ENCODE measurements at regions not wholly inside any gene's neighbourhood (a gene's known extent, or its start where the extent isn't known, plus 50 kb on each side); places are given as distances from the start of the nearest gene placed in this dataset.

DNA sequence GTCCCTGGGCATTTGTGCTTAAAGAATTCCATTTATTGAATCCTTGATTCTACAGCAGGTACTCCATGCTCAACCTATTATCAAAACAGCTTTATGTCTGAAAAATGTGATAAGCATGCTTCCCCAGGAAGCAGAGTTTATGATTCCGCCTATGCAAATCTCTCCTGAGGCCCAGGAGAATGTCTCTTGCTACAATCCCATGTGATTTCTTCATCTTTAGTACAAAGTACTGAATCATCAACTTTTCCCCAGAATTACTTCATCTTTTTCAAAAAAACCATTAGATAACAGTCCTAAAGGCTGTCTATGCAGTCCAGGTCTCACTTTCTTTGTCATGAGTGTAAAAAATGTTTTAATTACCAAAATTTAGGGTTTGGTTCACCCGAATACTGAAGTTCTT lies 130.2 kb upstream of the ADAMTSL1 start:
- ATAC-seq (replicated peaks) (no peak), DNase-seq (no peak)
- Mint-ChIP-seq H3K4me3 (no peak overlapping the region), H3K36me3 (no peaks in the 10 kb centered on the region), H3K27me3 (no peaks in the 10 kb centered on the region), H3K4me1 (no peaks in the 10 kb centered on the region), H3K9me3 (peaks cover 15 to 18% of the 10 kb centered on the region in 2 donors), H3K27ac (no peak overlapping the region)

GRCh38 chr9:18346745-18347144 lies 127.2 kb upstream of the ADAMTSL1 start:
- no peak for DNase-seq
- no peak overlapping the region for H3K4me3 Mint-ChIP-seq
- no peaks in the 10 kb centered on the region for H3K36me3 Mint-ChIP-seq

DNA sequence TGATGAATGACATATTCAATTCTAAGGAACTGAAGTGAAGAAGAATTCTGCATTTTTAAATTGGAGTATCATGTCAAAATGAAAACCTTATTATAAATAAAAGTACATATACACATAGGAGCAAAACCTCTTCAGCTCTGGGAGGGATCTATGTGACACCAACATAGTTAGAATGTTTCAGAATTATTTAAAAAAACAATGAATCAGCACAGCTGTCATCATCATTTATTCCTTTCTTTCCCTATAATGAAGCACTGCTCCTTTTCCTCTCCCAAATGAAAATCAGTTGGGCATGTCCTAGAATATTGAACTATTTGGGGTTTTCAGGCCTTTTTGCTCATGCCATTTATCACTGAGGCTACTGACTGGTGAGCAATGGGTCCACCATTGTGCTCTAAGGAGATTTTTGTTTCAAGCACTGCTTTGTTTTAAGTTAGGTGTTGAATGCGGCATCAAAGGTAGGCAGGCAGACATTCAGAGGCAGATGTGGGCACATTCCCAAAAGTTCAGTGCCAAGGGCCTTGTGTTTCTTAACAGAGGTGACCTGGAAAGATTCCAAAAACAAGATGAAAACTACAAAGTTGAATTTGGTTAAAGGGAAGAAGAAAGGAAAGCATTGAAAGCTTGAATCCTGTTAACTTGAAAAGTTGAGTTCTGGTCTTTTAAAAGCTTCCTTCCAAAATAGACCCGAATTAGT lies 126.4 kb upstream of the ADAMTSL1 start:
- no peak overlapping the region for H3K27ac Mint-ChIP-seq
- no peaks in the 10 kb centered on the region for H3K27me3 Mint-ChIP-seq
- H3K4me3 Mint-ChIP-seq, result no peak overlapping the region
- no peaks in the 10 kb centered on the region for H3K9me3 Mint-ChIP-seq
- H3K4me1 Mint-ChIP-seq, result no peaks in the 10 kb centered on the region
- ATAC-seq (replicated peaks) (no peak), DNase-seq (no peak)
- H3K36me3 Mint-ChIP-seq, result no peaks in the 10 kb centered on the region

More at GRCh38 chr9:18346745-18347144, 127.2 kb upstream of the ADAMTSL1 start:
- no peaks in the 10 kb centered on the region for H3K4me1 Mint-ChIP-seq
- H3K27ac Mint-ChIP-seq, result no peak overlapping the region
- no peaks in the 10 kb centered on the region for H3K27me3 Mint-ChIP-seq
- H3K9me3 Mint-ChIP-seq, result no peaks in the 10 kb centered on the region
- ATAC-seq (replicated peaks), result no peak

GRCh38 chr9:18348083-18348475 lies 125.9 kb upstream of the ADAMTSL1 start:
- Mint-ChIP-seq H3K9me3 (no peaks in the 10 kb centered on the region), H3K27ac (no peak overlapping the region), H3K27me3 (no peaks in the 10 kb centered on the region), H3K4me3 (no peak overlapping the region), H3K4me1 (no peaks in the 10 kb centered on the region), H3K36me3 (no peaks in the 10 kb centered on the region)
- DNase-seq (no peak), ATAC-seq (replicated peaks) (no peak)

DNA sequence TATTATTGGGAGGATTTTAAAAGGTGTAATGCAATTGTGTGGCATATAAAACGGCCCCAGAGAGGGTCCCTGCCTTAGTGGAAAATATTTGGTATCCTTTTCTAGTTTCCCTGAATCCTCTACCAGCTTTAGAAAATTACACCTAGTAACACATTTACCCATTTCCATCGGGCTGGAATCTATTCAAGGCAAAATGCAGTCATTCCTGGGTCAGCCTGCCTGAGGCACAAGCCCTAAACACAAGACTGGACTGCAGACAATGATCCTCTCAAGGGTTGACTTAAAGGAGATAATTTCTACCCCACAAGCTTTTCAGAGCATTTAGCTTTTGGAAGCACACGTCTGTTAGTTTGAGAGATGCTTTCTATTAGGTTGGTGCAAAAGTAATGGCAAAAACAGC lies 124.4 kb upstream of the ADAMTSL1 start:
- Mint-ChIP-seq H3K27me3 (no peaks in the 10 kb centered on the region), H3K27ac (no peak overlapping the region), H3K9me3 (no peaks in the 10 kb centered on the region), H3K4me3 (no peak overlapping the region), H3K36me3 (no peaks in the 10 kb centered on the region), H3K4me1 (no peaks in the 10 kb centered on the region)
- DNase-seq (no peak), ATAC-seq (replicated peaks) (no peak)

GRCh38 chr9:18350036-18350435 lies 123.9 kb upstream of the ADAMTSL1 start:
- no peak for DNase-seq
- ATAC-seq (replicated peaks), result no peak
- Mint-ChIP-seq H3K27ac (no peak overlapping the region), H3K36me3 (no peaks in the 10 kb centered on the region), H3K4me3 (no peak overlapping the region), H3K9me3 (no peaks in the 10 kb centered on the region), H3K4me1 (no peaks in the 10 kb centered on the region), H3K27me3 (no peaks in the 10 kb centered on the region)

- Mint-ChIP-seq H3K27ac (no peak overlapping the region), H3K9me3 (no peaks in the 10 kb centered on the region), H3K36me3 (no peaks in the 10 kb centered on the region), H3K27me3 (no peaks in the 10 kb centered on the region), H3K4me3 (no peak overlapping the region), H3K4me1 (no peaks in the 10 kb centered on the region)
- ATAC-seq (replicated peaks), result no peak
- DNase-seq, result no peak
Measured at GRCh38 chr9:18350995-18351595, 122.9 kb upstream of the ADAMTSL1 start.

GRCh38 chr9:18352711-18353110 lies 121.2 kb upstream of the ADAMTSL1 start:
- no peaks in the 10 kb centered on the region for H3K4me1 Mint-ChIP-seq
- ATAC-seq (replicated peaks) (no peak), DNase-seq (no peak)
- no peaks in the 10 kb centered on the region for H3K27me3 Mint-ChIP-seq
- H3K4me3 Mint-ChIP-seq, result no peak overlapping the region
- H3K36me3 Mint-ChIP-seq, result no peaks in the 10 kb centered on the region
- no peak overlapping the region for H3K27ac Mint-ChIP-seq
- H3K9me3 Mint-ChIP-seq, result no peaks in the 10 kb centered on the region

DNA sequence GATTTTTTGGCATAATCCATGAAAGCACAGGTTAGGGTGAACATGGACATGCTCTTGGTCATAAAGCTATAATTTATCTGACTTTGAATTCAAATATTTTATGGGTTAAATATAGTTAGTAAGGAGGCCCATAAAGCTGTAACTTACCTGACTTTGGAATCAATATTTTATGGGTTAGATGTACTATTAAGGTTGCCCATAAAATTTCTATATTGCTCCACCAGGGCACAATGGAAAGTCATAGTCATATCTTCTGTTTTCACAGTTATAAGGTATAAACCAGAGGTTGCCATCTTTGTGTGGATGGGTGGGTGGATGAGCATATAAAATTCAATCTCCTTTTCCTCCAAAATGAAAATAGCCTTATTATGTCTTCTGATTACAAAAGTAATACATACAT lies 120.5 kb upstream of the ADAMTSL1 start:
- no peak for DNase-seq
- Mint-ChIP-seq H3K36me3 (no peaks in the 10 kb centered on the region), H3K4me3 (no peak overlapping the region), H3K27ac (no peak overlapping the region), H3K4me1 (no peaks in the 10 kb centered on the region), H3K9me3 (no peaks in the 10 kb centered on the region), H3K27me3 (no peaks in the 10 kb centered on the region)
- ATAC-seq (replicated peaks), result no peak

- Mint-ChIP-seq H3K27me3 (no peaks in the 10 kb centered on the region), H3K9me3 (no peaks in the 10 kb centered on the region), H3K4me1 (peaks cover 0 to 2% of the 10 kb centered on the region in 2 donors), H3K36me3 (no peaks in the 10 kb centered on the region), H3K27ac (no peak overlapping the region), H3K4me3 (no peak overlapping the region)
- no peak for DNase-seq
- ATAC-seq (replicated peaks), result no peak
Measured at GRCh38 chr9:18357321-18357720, 116.6 kb upstream of the ADAMTSL1 start.

GRCh38 chr9:18358325-18358724 lies 115.6 kb upstream of the ADAMTSL1 start:
- no peak overlapping the region for H3K27ac Mint-ChIP-seq
- H3K27me3 Mint-ChIP-seq, result no peaks in the 10 kb centered on the region
- no peaks in the 10 kb centered on the region for H3K9me3 Mint-ChIP-seq
- ATAC-seq (replicated peaks), result no peak
- no peak for DNase-seq
- peaks cover 0 to 2% of the 10 kb centered on the region in 2 donors for H3K4me1 Mint-ChIP-seq
- H3K4me3 Mint-ChIP-seq, result no peak overlapping the region
- no peaks in the 10 kb centered on the region for H3K36me3 Mint-ChIP-seq

DNA sequence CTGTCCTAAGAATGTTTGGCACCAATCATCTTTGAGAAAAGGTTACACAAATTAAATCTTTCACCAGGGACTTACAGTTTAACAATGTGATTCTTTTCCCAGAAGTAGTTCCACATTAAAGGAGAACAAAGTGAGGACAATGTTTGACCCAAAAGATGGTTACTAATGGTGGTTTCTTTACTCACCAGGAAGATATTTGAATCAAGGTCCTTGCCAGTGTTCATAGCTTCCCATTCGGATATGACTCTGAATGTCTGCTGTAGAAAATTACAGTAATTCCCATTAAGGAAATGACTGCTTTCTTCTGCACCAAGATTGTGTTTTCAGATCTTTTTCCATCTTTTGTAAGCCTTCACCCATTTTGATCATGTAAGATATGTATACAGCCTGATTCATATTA lies 114.6 kb upstream of the ADAMTSL1 start:
- H3K27ac Mint-ChIP-seq, result no peak overlapping the region
- no peaks in the 10 kb centered on the region for H3K9me3 Mint-ChIP-seq
- no peaks in the 10 kb centered on the region for H3K36me3 Mint-ChIP-seq
- no peak for ATAC-seq (replicated peaks)
- H3K4me3 Mint-ChIP-seq, result no peak overlapping the region
- DNase-seq, result no peak
- H3K4me1 Mint-ChIP-seq, result peaks cover 0 to 2% of the 10 kb centered on the region in 2 donors
- H3K27me3 Mint-ChIP-seq, result no peaks in the 10 kb centered on the region

DNA sequence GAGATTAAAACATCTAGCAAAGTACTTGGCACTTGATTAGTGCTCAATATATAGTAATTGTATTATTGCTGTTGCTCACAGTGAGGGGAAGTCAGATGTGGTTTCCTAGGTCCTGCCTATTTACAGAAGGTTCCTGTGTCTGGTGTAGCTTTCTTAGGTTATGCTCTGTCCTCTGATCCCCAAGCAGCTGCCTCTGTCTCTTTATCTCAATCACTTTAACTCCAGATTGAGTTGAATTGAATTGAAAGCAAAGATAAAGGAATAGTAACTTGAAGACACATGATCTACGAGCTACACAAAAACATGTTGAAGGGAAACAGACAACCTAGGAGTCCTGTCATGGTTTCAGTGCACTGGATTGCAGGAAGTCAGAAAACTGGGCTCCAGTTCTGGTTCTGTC lies 113.9 kb upstream of the ADAMTSL1 start:
- ATAC-seq (replicated peaks), result no peak
- Mint-ChIP-seq H3K27ac (no peak overlapping the region), H3K36me3 (no peaks in the 10 kb centered on the region), H3K27me3 (no peaks in the 10 kb centered on the region), H3K9me3 (no peaks in the 10 kb centered on the region), H3K4me1 (peaks cover 0 to 2% of the 10 kb centered on the region in 2 donors), H3K4me3 (no peak overlapping the region)
- DNase-seq, result no peak

DNA sequence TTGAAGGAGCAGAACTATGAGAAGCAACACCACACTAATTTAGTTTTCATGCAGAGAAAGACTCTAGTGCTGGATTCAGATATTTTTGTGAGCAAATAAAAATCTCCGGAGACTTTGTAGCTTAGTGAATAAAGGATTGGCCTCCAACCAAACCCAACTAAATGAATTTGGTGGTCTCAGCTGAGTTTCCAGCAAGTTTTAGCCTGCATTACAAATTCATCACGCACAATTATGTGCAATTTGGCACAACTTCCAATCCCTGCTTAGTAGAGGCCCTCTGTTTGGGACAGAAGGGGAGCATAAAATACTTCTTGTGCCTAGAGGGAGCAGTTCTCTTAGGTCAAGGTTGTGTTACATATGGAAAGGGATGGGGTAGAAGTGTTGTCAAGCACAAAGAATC lies 112.3 kb upstream of the ADAMTSL1 start:
- H3K27me3 Mint-ChIP-seq, result peaks cover 0 to 5% of the 10 kb centered on the region in 2 donors
- no peak for ATAC-seq (replicated peaks)
- H3K36me3 Mint-ChIP-seq, result no peaks in the 10 kb centered on the region

DNA sequence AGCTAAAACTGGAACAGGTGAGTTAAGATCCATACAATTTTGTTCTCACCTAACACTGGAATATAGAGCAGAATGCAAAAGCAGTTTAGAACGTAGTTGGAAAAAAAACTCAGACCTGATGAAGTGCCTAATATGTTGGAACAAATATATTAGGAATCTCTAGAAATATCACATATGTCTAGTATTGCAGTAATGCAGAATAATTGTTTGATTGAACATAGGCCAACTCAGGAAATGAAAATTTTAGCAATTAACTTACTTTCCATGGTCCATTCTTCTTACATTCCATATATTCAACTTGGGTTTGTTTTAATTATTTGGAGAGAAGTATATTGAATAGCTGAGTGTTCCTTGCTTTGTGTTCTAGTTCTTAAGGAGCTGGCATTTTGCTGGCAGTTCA lies 111.8 kb upstream of the ADAMTSL1 start:
- DNase-seq, result no peak
- no peak for ATAC-seq (replicated peaks)
- Mint-ChIP-seq H3K4me1 (peaks cover 0 to 4% of the 10 kb centered on the region in 2 donors), H3K4me3 (no peak overlapping the region), H3K9me3 (no peaks in the 10 kb centered on the region), H3K27ac (no peak overlapping the region), H3K36me3 (no peaks in the 10 kb centered on the region), H3K27me3 (peaks cover 0 to 5% of the 10 kb centered on the region in 2 donors)

More for the DNA sequence above, 112.3 kb upstream of the ADAMTSL1 start:
- DNase-seq, result no peak
- no peak overlapping the region for H3K4me3 Mint-ChIP-seq
- H3K4me1 Mint-ChIP-seq, result peaks cover 0 to 4% of the 10 kb centered on the region in 2 donors
- no peaks in the 10 kb centered on the region for H3K9me3 Mint-ChIP-seq
- no peak overlapping the region for H3K27ac Mint-ChIP-seq

Data from stimulated activated naive B cell treated with anti-CD40 and anti-IgM and Interleukin-4, amounts not matched to agents 10 μg/mL and 1 μg/mL and 100 μg/mL, for 72 hours (primary cell).